CD14-positive monocyte (primary cell): ENCODE measurements at regions not wholly inside any gene's neighbourhood (a gene's known extent, or its start where the extent isn't known, plus 50 kb on each side); places are given as distances from the start of the nearest gene placed in this dataset.

ENCODE experiments used
- DNase-seq, 3 donors: peaks; one replicate each; pipeline ENCODE4 v3.0.0-alpha.2; 2011 to 2022
- H2AFZ ChIP-seq: 2 replicates; pipeline ENCODE4 v1.6.0; 2012; ENCODE audit warnings: mild to moderate bottlenecking, low read depth, low read length, inconsistent platforms; ENCODE audit not compliant: insufficient read depth, poor library complexity, severe bottlenecking
- H3K27ac ChIP-seq, 2 donors: 1 replicate in 1 of 2; 2 replicates in 1 of 2; pipeline ENCODE4 v1.5.1; 2012 to 2013; ENCODE audit warnings: low read length in 2 of 2, control low read depth in 1 of 2, inconsistent platforms in 1 of 2, low read depth in 1 of 2, mild to moderate bottlenecking in 1 of 2
- H3K27me3 ChIP-seq, 2 donors: one replicate each; pipeline versions ENCODE4 v1.6.0 to v1.6.1; 2011 to 2013; ENCODE audit warnings: low read length in 2 of 2; ENCODE audit not compliant: control insufficient read depth in 2 of 2, insufficient read depth in 2 of 2
- H3K36me3 ChIP-seq, 2 donors: replicated peaks in 1 of 2; 1 replicate in 1 of 2; 2 replicates in 1 of 2; pipeline versions ENCODE4 v1.5.1 to v1.6.1; 2012 to 2013; ENCODE audit warnings: low read length in 2 of 2, control low read depth in 1 of 2, inconsistent platforms in 1 of 2, mild to moderate bottlenecking in 1 of 2; ENCODE audit not compliant: insufficient read depth in 2 of 2, control insufficient read depth in 1 of 2
- H3K4me1 ChIP-seq, 2 donors: 1 replicate in 1 of 2; 2 replicates in 1 of 2; pipeline versions ENCODE4 v1.5.1 to v1.6.1; 2012 to 2013; ENCODE audit warnings: low read length in 2 of 2, control low read depth in 1 of 2, inconsistent platforms in 1 of 2, mild to moderate bottlenecking in 1 of 2, moderate library complexity in 1 of 2; ENCODE audit not compliant: insufficient read depth in 2 of 2, control insufficient read depth in 1 of 2
- H3K4me2 ChIP-seq: replicated peaks from 2 replicates; pipeline ENCODE3; 2012; ENCODE audit warnings: low read length, moderate library complexity, mild to moderate bottlenecking; ENCODE audit not compliant: poor library complexity, severe bottlenecking; ENCODE audit errors: extremely low read depth
- H3K4me3 ChIP-seq, 3 experiments: fragments of 200-600 bp in 1 of 3; sonication (generic) in 1 of 3; replicated peaks in 1 of 3; 1 replicate in 2 of 3; 2 replicates in 1 of 3; pipeline ENCODE4 v1.5.1; 2011 to 2013; ENCODE audit warnings: low read length in 3 of 3, mild to moderate bottlenecking in 3 of 3, control low read depth in 2 of 3, low read depth in 2 of 3, inconsistent platforms in 1 of 3, moderate library complexity in 1 of 3
- H3K79me2 ChIP-seq: 2 replicates; pipeline ENCODE4 v1.6.0; 2012; ENCODE audit warnings: mild to moderate bottlenecking, control low read depth, inconsistent platforms, low read length, moderate library complexity; ENCODE audit not compliant: insufficient read depth
- H3K9ac ChIP-seq: 2 replicates; pipeline ENCODE4 v1.6.0; 2017; ENCODE audit warnings: low read length, mild to moderate bottlenecking; ENCODE audit not compliant: insufficient read depth, poor library complexity, severe bottlenecking
- H3K9me3 ChIP-seq, 2 donors: replicated peaks in 1 of 2; 1 replicate in 1 of 2; 2 replicates in 1 of 2; pipeline versions ENCODE4 v1.5.1 to v1.6.1; 2012 to 2013; ENCODE audit warnings: low read length in 2 of 2, control low read depth in 1 of 2; ENCODE audit not compliant: control insufficient read depth in 1 of 2, insufficient read depth in 1 of 2
- H4K20me1 ChIP-seq: 2 replicates; pipeline ENCODE4 v1.6.0; 2012; ENCODE audit warnings: mild to moderate bottlenecking, low read length, control low read depth, moderate library complexity; ENCODE audit not compliant: insufficient read depth
- H3K27ac Mint-ChIP-seq, 7 donors: one replicate each; pipeline ENCODE4 v1.8.0; 2020; ENCODE audit warnings: mild to moderate bottlenecking in 7 of 7, mixed read lengths in 7 of 7, moderate library complexity in 6 of 7, inconsistent platforms in 2 of 7
- H3K27me3 Mint-ChIP-seq, 3 donors: one replicate each; pipeline ENCODE4 v1.8.0; 2021 to 2022; ENCODE audit warnings: low read depth in 3 of 3, mild to moderate bottlenecking in 3 of 3, mixed read lengths in 3 of 3, moderate library complexity in 3 of 3, inconsistent platforms in 1 of 3
- H3K36me3 Mint-ChIP-seq, 2 donors: one replicate each; pipeline ENCODE4 v1.8.0; 2020; ENCODE audit warnings: mixed read lengths in 2 of 2, inconsistent platforms in 1 of 2, mild to moderate bottlenecking in 1 of 2
- H3K4me1 Mint-ChIP-seq: one replicate; pipeline ENCODE4 v1.8.0; 2020; ENCODE audit warnings: mild to moderate bottlenecking, mixed read lengths
- H3K4me3 Mint-ChIP-seq, 2 donors: one replicate each; pipeline ENCODE4 v1.8.0; 2020; ENCODE audit warnings: mild to moderate bottlenecking in 2 of 2, mixed read lengths in 2 of 2, moderate library complexity in 1 of 2
- H3K9me3 Mint-ChIP-seq, 7 donors: one replicate each; pipeline ENCODE4 v1.8.0; 2020 to 2022; ENCODE audit warnings: mixed read lengths in 7 of 7, mild to moderate bottlenecking in 6 of 7, moderate library complexity in 6 of 7, inconsistent platforms in 2 of 7
- CTCF ChIP-seq: fragments of 200-600 bp; IDR thresholded peaks from one replicate; pipeline ENCODE4 v1.8.0; 2022; ENCODE audit warnings: antibody characterized with exemption, mild to moderate bottlenecking
- WGBS: methylation state at CpG from one replicate; pipeline ENCODE4 v1.1.5; 2013; ENCODE audit warnings: missing lambda C conversion rate; ENCODE audit not compliant: insufficient coverage; 5-methylcytosine and 5-hydroxymethylcytosine counted together
- intact Hi-C, 2 donors: fragments of 100-400 bp; cut with micrococcal nuclease; formaldehyde crosslinking; loops; one replicate each; pipeline versions ENCODE4 v1.15.0 to v1.15.1; 2023

- H3K9me3 ChIP-seq, result no peaks in the 10 kb centered on the region
- H2AFZ ChIP-seq, result no peak overlapping the region
- H3K36me3 ChIP-seq, result no peaks in the 10 kb centered on the region
- no peak overlapping the region for H3K4me3 ChIP-seq
- Mint-ChIP-seq H3K27ac (no peak overlapping the region), H3K9me3 (peaks cover 0 to 2% (median 0%) of the 10 kb centered on the region in 7 donors), H3K4me3 (no peak overlapping the region), H3K4me1 (peaks cover 5% of the 10 kb centered on the region), H3K36me3 (no peaks in the 10 kb centered on the region), H3K27me3 (no peaks in the 10 kb centered on the region)
- no peaks in the 10 kb centered on the region for H3K4me1 ChIP-seq
- H3K9ac ChIP-seq, result no peak overlapping the region
- no peak for TF ChIP-seq CTCF
- H3K4me2 ChIP-seq, result no peak overlapping the region
- no peak for DNase-seq
- H3K79me2 ChIP-seq, result no peaks in the 10 kb centered on the region
- H3K27me3 ChIP-seq, result no peaks in the 10 kb centered on the region
- H3K27ac ChIP-seq, result no peak overlapping the region
- intact Hi-C loops, result no loop called here
- no peaks in the 10 kb centered on the region for H4K20me1 ChIP-seq
Measured at GRCh38 chr4:171621646-171622045, 191.6 kb upstream of the GALNTL6 start.

GRCh38 chr4:171612907-171613306, 200.3 kb upstream of the GALNTL6 start:
- Histone ChIP-seq H3K27ac (no peak overlapping the region), H3K9ac (no peak overlapping the region), H3K4me3 (no peak overlapping the region), H3K36me3 (no peaks in the 10 kb centered on the region), H3K4me1 (no peaks in the 10 kb centered on the region), H3K4me2 (no peak overlapping the region), H3K79me2 (no peaks in the 10 kb centered on the region), H3K27me3 (no peaks in the 10 kb centered on the region), H3K9me3 (peaks cover 0 to 14% of the 10 kb centered on the region in 2 donors), H2AFZ (no peak overlapping the region), H4K20me1 (no peaks in the 10 kb centered on the region)
- Mint-ChIP-seq H3K9me3 (peaks cover 0 to 16% (median 2%) of the 10 kb centered on the region in 7 donors), H3K27ac (no peak overlapping the region), H3K4me1 (no peaks in the 10 kb centered on the region), H3K4me3 (no peak overlapping the region), H3K27me3 (peaks cover 0 to 2% (median 0%) of the 10 kb centered on the region in 3 donors), H3K36me3 (no peaks in the 10 kb centered on the region)
- DNase-seq, result no peak
- no CpG with 5 or more reads among the region's 2 CpGs for WGBS
- intact Hi-C loops, result no loop called here
- no peak for TF ChIP-seq CTCF
